Endodermal cell (in vitro differentiated cells): ENCODE measurements at regions not wholly inside any gene's neighbourhood (a gene's known extent, or its start where the extent isn't known, plus 50 kb on each side); places are given as distances from the start of the nearest gene placed in this dataset.

Experiments
- DNase-seq: peaks from one replicate; pipeline ENCODE4 v3.0.0-alpha.2; 2017
- H3K27ac ChIP-seq: 2 replicates; pipeline ENCODE4 v1.5.1; 2013; ENCODE audit warnings: mild to moderate bottlenecking, low read depth, low read length, moderate library complexity
- H3K27me3 ChIP-seq: 2 replicates; pipeline ENCODE4 v1.6.1; 2013; ENCODE audit warnings: mild to moderate bottlenecking, low read length, moderate library complexity; ENCODE audit not compliant: insufficient read depth, control insufficient read depth, poor library complexity, severe bottlenecking
- H3K36me3 ChIP-seq: 2 replicates; pipeline ENCODE4 v1.7.0; 2013; ENCODE audit warnings: mild to moderate bottlenecking, low read length, moderate library complexity; ENCODE audit not compliant: control insufficient read depth, insufficient read depth
- H3K4me1 ChIP-seq: one replicate; pipeline ENCODE4 v1.7.0; 2013; ENCODE audit warnings: low read length; ENCODE audit not compliant: control insufficient read depth, insufficient read depth
- H3K4me3 ChIP-seq: 2 replicates; pipeline ENCODE4 v1.5.1; 2013; ENCODE audit warnings: mild to moderate bottlenecking, low read length, moderate library complexity
- H3K9ac ChIP-seq: 2 replicates; pipeline ENCODE4 v1.6.1; 2013; ENCODE audit warnings: mild to moderate bottlenecking, low read length, moderate library complexity; ENCODE audit not compliant: poor library complexity, severe bottlenecking; ENCODE audit errors: extremely low read depth
- H3K9me3 ChIP-seq: 2 replicates; pipeline ENCODE4 v1.6.1; 2013; ENCODE audit warnings: mild to moderate bottlenecking, low read length, moderate library complexity; ENCODE audit not compliant: control insufficient read depth
- H3K27ac Mint-ChIP-seq: 2 replicates; pipeline ENCODE4 v1.8.0; 2020; ENCODE audit warnings: mixed read lengths
- H3K27me3 Mint-ChIP-seq: 2 replicates; pipeline ENCODE4 v1.8.0; 2021; ENCODE audit warnings: mild to moderate bottlenecking, mixed read lengths; ENCODE audit not compliant: insufficient read depth
- H3K36me3 Mint-ChIP-seq: 2 replicates; pipeline ENCODE4 v1.8.0; 2020; ENCODE audit warnings: low read depth, mixed read lengths
- H3K4me1 Mint-ChIP-seq: 2 replicates; pipeline ENCODE4 v1.8.0; 2020; ENCODE audit warnings: mixed read lengths
- H3K4me3 Mint-ChIP-seq: 2 replicates; pipeline ENCODE4 v1.8.0; 2020; ENCODE audit warnings: mild to moderate bottlenecking, moderate library complexity, mixed read lengths
- H3K9me3 Mint-ChIP-seq: 2 replicates; pipeline ENCODE4 v1.8.0; 2020; ENCODE audit warnings: mild to moderate bottlenecking, mixed read lengths
- WGBS, 2 experiments: methylation state at CpG; one replicate each; pipeline versions ENCODE4 v1.1.5 to v1.1.7; 2013; ENCODE audit warnings: missing lambda C conversion rate in 2 of 2, mixed read lengths in 1 of 2; ENCODE audit not compliant: insufficient coverage in 1 of 2, insufficient read length in 1 of 2; 5-methylcytosine and 5-hydroxymethylcytosine counted together
- TF ChIP-seq, protein P1 (sequence below): fragments of 200-600 bp; sonication (generic); conservative IDR thresholded peaks from 2 replicates; pipeline ENCODE4 v1.5.0; 2021; ENCODE audit warnings: antibody characterized with exemption, mild to moderate bottlenecking

DNA sequence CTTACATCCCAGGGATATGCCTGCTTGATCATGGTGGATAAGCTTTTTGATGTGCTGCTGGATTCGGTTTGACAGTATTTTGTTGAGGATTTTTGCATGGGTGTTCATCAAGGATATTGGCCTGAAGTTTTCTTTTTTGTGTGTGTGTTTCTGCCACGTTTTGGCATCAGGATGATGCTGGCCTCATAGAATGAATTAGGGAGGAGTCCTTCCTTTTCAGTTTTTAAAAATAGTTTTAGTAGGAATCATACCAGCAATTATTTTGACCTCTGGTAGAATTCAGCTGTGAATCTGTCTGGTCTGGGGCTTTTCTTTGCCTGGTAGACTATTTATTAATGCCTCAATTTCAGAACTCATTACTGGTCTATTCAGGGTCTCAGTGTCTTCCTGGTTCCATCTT, 362.4 kb downstream of the JRKL start:
- Mint-ChIP-seq H3K9me3 (no peaks in the 10 kb centered on the region), H3K4me3 (no peak overlapping the region), H3K27me3 (no peaks in the 10 kb centered on the region), H3K36me3 (no peaks in the 10 kb centered on the region), H3K4me1 (peaks cover 2% of the 10 kb centered on the region), H3K27ac (peak overlapping the region; percentile 28)
- Histone ChIP-seq H3K27ac (no peak overlapping the region), H3K9me3 (no peaks in the 10 kb centered on the region), H3K36me3 (no peaks in the 10 kb centered on the region), H3K4me1 (no peaks in the 10 kb centered on the region), H3K4me3 (no peak overlapping the region), H3K27me3 (no peaks in the 10 kb centered on the region), H3K9ac (no peak overlapping the region)
- no peak for DNase-seq
- TF ChIP-seq, protein P1, sequence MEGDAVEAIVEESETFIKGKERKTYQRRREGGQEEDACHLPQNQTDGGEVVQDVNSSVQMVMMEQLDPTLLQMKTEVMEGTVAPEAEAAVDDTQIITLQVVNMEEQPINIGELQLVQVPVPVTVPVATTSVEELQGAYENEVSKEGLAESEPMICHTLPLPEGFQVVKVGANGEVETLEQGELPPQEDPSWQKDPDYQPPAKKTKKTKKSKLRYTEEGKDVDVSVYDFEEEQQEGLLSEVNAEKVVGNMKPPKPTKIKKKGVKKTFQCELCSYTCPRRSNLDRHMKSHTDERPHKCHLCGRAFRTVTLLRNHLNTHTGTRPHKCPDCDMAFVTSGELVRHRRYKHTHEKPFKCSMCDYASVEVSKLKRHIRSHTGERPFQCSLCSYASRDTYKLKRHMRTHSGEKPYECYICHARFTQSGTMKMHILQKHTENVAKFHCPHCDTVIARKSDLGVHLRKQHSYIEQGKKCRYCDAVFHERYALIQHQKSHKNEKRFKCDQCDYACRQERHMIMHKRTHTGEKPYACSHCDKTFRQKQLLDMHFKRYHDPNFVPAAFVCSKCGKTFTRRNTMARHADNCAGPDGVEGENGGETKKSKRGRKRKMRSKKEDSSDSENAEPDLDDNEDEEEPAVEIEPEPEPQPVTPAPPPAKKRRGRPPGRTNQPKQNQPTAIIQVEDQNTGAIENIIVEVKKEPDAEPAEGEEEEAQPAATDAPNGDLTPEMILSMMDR: no peak
- WGBS, 2 experiments: 82% methylated on average over 2 of the region's 2 CpGs; no CpG with 5 or more reads in 1 of the 2 experiments

DNA sequence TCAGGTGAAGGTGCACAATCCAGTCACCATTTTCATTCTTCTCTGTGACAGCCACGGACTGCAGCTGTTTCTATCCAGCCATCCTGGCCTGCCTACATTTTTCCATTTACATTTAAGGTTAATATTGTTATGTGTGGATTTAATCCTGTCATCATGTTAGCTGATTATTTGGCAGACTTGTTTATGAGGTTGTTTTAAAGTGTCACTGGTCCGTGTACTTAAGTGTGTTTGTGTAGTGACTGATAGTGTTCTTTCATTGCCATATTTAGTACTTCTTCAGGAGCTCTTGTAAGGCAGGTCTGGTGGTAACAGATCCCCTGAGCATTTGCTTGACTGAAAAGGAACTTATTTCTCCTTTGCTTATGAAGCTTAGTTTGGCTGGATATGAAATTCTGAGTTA, 364.2 kb downstream of the JRKL start:
- no peaks in the 10 kb centered on the region for H3K27me3 ChIP-seq
- H3K27me3 Mint-ChIP-seq: no peaks in the 10 kb centered on the region
- no peaks in the 10 kb centered on the region for H3K9me3 Mint-ChIP-seq
- 78 to 100% methylated on average over 1 to 2 of the region's 2 CpGs for WGBS, 2 experiments
- H3K9ac ChIP-seq: no peak overlapping the region
- H3K36me3 Mint-ChIP-seq: no peaks in the 10 kb centered on the region
- no peak overlapping the region for H3K4me3 Mint-ChIP-seq
- DNase-seq: no peak
- TF ChIP-seq, protein P1: no peak
- peak overlapping the region; percentile 42 for H3K27ac Mint-ChIP-seq
- no peaks in the 10 kb centered on the region for H3K4me1 ChIP-seq
- H3K4me3 ChIP-seq: no peak overlapping the region
- H3K36me3 ChIP-seq: no peaks in the 10 kb centered on the region
- H3K4me1 Mint-ChIP-seq: peaks cover 2% of the 10 kb centered on the region
- no peaks in the 10 kb centered on the region for H3K9me3 ChIP-seq
- no peak overlapping the region for H3K27ac ChIP-seq

DNA sequence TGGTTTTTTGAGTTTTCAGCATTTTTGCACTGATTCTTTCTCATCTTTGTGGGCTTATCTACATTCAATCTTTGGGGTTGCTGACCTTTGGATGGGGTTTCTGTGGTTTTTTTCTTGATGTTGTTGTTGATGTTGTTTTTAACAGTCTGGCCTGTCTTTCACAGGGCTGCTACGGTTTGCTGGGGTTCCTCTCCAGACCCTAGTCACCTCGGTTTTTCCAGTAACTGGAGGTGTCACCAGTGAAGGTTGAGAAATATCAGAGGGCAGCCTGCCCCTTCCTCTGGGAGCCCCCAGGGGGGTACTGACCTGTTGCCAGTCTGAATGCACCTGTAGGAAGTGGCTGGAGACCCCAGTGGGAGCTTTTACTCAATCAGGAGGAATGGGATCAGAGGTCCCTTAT, 365.4 kb downstream of the JRKL start:
- no peak for DNase-seq
- Mint-ChIP-seq H3K4me3 (no peak overlapping the region), H3K4me1 (peaks cover 2% of the 10 kb centered on the region), H3K27me3 (no peaks in the 10 kb centered on the region), H3K36me3 (no peaks in the 10 kb centered on the region), H3K9me3 (no peaks in the 10 kb centered on the region), H3K27ac (no peak overlapping the region)
- Histone ChIP-seq H3K9ac (no peak overlapping the region), H3K36me3 (no peaks in the 10 kb centered on the region), H3K27me3 (no peaks in the 10 kb centered on the region), H3K27ac (no peak overlapping the region), H3K4me1 (no peaks in the 10 kb centered on the region), H3K9me3 (no peaks in the 10 kb centered on the region), H3K4me3 (no peak overlapping the region)
- TF ChIP-seq, protein P1: no peak
- 80 to 94% methylated on average over 1 to 2 of the region's 2 CpGs for WGBS, 2 experiments
